ENCODE measurements at regions not wholly inside any gene's neighbourhood (a gene's known extent, or its start where the extent isn't known, plus 50 kb on each side); places are given as distances from the start of the nearest gene placed in this dataset.

DNA sequence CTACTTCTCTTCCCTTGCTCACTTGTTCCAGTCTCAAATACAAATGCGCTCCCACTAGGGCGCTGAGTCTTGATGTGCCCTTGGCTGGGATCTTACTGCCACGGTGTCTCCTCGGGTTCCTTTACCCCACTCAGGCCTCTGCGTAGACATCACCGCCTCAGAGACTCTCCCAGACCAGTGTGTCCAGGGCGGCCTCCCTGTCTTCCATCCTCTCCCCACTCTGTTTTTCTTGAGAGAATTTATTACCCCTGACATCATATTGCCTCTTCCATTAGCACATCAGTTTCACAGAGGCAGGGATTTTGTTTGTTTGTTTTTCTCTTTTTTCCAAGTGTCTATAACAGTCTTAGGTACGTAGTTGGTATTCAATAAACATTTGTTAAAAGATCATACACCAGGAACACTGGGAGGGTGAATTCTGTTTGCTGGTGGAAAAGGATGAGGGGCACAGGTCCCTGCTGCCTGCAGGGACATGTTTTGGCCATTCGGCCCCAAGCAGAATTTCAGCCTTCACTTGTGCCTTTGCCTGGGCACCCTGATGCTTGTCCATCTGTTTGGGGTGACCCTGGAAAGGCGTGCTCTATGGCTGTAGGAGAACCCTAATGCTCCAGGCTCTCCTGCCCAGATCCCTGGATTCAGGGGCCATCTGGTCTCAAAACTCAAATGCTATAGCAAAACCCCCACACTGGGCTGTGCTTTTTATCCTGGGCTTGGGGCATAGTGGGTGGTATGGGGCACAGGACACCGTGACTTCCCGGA, 55.0 kb downstream of the RPL37A start:
- DNase-seq: no peak

DNA sequence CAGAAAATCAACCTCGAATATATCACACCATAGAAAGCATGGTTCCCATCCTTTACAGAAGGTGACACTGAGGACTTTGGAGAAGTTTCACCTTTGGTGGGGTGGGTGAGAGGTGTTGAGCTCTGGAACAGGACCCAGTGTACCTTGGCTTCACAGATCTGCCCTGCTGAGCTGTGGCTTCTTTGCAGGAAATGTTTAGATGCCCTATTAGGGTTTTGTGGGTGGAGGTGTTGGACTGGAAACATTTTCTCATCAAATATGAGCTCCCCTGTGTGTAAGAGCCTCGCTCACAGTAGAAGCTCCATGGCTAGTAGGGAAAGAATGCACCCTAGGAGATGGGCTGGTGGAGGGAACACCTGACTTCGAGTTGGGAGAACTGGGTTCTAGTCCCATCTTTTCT, 55.6 kb downstream of the RPL37A start:
- no peak for DNase-seq

GRCh38 chr2:216554755-216555154, 56.1 kb downstream of the RPL37A start:
- DNase-seq: peak; percentile 56

DNA sequence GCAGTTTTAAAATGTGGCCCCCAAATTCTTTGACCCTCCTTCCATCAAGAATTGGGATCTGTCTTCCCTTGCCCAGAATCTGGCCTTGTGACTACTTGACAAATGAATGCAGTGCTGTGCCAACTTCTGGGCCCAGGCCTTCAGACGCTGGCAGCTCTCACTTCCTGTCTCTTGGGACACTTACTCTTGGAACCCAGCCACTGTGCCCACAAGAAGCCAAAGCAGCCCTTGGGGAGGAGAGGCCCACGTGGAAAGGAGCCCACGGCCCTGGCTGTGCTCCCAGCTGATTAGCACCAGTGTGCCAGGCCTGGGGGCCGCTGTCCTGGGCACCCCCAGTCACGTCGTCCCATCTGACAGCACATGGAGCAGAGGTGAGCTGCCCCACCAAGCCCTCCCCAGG, 56.6 kb downstream of the RPL37A start:
- DNase-seq: peak; percentile 66

- no peak for DNase-seq
Measured at GRCh38 chr2:216556202-216556601, 57.6 kb downstream of the RPL37A start.

DNA sequence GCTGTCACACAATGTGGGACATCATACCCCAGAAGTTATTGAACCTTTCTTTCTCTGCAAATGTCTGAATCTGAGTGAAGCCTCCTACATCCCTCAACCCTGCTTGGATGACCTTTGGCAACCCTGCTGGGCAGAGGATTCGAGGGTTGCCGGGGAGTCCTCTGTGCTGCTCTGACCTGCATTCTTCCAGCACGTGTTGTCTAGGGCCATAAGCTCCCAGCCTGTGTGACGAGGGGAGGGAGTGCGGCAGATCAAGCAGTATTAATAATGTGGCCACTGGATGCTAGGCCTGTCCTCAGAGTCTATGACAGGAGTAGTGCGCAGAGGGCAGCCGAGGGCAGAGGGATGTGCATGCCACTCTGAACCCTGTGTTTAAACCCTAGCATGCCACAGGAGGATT, 58.8 kb downstream of the RPL37A start:
- DNase-seq: no peak

DNA sequence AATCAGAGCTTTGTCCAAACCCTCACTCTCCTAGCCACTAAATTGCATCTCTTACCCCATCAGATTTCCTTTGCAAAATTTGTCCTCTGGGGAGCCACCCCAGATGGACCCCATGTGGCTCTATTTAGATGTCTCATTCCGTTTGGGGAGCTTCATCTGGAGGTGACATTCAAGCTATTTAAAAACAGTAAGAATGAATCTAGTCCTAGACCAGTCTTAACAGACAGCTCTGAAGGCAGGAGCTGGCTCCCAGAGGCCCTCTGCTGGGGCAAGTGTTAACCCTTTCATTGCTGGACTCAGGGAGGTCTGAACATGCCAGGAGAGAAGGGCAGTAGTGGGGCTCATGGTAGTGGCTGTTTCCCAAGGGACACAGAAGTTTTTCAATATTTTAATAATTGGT, 59.2 kb downstream of the RPL37A start:
- no peak for DNase-seq

DNA sequence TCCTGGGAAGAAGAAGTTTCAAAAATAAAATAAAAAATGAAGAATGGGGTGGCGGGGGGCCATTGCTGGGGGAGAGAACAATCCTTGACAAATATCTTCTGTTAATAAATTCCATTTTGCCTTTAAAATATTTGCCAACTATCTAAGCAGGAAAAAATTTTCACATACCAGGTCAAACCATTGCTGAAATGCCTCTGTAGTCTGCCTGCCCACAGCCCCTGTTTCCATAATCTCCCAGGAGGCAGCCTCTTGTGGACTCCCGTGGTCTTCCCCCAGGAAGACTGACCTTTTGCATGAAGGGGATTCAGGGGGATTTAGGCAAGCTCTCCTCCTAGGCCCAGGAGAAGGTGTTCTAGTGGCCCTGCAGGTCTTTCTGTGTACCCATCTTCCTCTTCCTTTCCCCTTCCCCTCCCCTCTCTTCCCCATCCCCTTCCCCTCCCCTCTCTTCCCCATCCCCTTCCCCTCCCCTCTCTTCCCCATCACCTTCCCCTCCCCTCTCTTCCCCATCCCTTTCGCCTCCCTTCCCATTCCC, 61.0 kb downstream of the RPL37A start:
- DNase-seq: no peak

- DNase-seq: no peak
Measured at GRCh38 chr2:216560838-216561270, 62.2 kb downstream of the RPL37A start.

DNA sequence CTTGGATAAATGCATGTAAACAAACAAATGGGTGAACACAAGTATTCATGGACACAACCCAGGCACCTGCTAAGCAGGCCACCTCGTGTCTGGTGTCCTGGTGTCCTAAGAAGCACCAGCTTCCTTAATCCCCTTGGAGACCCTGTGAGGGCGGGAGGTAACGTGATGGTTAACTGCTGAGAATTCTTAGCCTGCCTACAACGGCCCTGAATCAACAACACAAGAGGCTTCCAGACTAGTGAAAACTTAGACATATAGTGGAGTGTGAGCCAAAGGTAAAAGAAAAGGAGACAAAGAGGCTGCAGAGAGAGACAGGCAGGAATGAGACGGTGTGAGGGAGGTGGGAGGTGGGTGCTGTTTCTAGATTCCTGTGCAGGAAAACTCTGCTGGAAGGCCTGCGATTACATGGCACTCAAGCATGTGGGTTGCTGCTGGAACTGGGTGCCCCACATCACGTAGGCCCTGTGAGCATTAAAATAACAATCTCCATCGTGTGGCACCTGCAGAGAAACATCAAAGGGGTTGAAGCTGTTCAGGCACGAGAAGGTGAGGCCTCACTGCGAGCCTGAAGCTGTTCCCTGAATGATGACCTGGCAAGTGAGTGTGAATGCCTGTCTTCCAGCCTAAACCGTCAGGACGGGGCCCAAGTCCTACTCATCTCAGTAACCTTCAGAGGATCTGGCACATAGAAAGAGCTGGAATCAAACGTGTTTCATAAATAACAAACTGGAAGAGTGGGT, 64.2 kb downstream of the RPL37A start:
- no peak for DNase-seq

DNA sequence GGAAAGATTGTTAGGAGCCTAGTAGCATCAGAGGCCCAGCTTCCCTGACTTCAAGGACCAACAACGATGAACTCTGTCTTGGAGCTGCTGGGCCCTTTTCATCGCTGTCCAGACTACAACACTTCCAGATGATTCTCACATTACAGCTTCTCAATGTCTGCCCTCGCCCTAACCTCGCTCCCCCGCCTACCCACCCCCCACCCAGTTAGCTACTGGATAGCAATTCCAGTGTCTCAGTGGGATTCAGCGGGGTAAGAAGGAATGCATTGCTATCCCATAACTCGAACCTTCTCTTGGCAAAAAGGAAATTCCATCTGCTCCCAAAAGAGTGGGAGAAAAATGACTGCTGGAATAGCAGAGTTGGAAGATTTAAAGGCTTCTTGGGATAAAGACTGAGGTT, 65.0 kb downstream of the RPL37A start:
- DNase-seq: no peak

- no peak for DNase-seq
Measured at GRCh38 chr2:216564611-216565010, 66.0 kb downstream of the RPL37A start.

DNA sequence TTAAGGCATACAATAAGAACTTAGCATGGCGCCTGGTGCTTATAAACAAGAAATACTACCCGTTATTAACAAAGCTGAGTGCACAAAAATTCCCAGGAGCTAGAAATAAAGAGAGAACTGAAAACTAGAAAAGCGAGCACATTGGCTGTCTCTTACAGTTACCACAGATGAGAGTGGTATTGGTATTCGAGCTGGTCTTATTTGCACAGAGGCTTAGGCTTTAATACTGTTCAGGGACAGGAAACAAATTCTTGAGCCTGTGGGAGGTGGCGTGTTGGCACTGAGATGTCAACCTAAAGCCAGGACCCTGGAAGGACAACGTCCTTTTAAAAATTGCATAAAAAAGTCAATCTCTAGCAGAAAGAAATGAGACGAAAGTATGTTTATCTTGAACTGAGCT, 67.3 kb upstream of the IGFBP2 start:
- DNase-seq: no peak

- DNase-seq: no peak
Measured at GRCh38 chr2:216568576-216568975, 64.6 kb upstream of the IGFBP2 start.

DNA sequence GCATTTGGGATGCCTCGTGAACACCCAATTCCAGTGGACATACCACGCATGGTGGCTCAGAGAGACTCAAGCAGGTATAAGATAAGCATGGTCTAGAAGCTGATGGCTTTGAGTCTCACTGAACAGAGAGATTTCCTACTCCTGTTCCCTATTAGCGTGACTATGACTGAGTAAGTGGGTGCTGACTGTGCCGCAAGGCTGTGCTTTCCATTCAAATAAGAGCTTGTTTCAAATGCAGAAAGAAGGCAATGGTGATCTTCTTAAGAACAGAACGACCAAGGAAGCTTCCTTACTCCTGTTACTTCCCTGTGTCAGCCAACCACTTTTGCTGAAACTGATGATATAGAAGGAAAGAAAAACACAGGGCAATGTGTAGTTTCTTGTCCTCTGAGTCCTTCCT, 63.5 kb upstream of the IGFBP2 start:
- no peak for DNase-seq

- DNase-seq: no peak
Measured at GRCh38 chr2:216570357-216570756, 62.9 kb upstream of the IGFBP2 start.

DNA sequence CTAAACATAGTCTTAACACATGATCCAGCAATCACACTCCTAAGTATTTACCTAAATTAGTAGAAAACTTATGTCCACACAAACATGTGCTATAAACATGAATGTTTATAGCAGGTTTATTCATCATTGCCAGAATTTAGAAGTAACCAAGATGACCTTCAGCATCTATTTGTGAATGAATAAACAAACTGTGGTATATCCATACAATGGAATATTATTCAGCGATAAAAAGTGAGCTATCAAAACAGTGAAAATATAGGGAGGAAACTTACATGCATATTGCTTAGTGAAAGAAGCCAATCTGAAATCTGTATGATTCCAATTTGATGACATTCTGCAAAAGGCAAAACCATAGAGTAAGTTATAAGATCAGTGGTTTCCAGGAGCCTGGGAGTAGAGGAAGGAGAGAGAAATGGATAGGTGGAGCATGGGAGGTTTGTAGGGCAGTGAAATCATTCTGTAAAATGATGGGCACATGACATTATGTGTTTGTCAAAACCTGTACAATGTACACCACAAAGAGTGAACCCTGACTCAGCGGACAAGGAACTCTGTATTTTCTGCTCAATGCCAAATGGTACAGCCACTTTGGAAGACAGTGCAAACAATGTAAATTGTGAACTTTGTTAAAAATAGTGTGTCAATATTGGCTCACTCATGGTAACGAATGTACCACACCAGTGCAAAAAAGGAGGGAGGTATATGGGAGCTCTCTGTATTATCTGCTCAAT, 61.9 kb upstream of the IGFBP2 start:
- no peak for DNase-seq

- no peak for DNase-seq
Measured at GRCh38 chr2:216571909-216572513, 61.2 kb upstream of the IGFBP2 start.

DNA sequence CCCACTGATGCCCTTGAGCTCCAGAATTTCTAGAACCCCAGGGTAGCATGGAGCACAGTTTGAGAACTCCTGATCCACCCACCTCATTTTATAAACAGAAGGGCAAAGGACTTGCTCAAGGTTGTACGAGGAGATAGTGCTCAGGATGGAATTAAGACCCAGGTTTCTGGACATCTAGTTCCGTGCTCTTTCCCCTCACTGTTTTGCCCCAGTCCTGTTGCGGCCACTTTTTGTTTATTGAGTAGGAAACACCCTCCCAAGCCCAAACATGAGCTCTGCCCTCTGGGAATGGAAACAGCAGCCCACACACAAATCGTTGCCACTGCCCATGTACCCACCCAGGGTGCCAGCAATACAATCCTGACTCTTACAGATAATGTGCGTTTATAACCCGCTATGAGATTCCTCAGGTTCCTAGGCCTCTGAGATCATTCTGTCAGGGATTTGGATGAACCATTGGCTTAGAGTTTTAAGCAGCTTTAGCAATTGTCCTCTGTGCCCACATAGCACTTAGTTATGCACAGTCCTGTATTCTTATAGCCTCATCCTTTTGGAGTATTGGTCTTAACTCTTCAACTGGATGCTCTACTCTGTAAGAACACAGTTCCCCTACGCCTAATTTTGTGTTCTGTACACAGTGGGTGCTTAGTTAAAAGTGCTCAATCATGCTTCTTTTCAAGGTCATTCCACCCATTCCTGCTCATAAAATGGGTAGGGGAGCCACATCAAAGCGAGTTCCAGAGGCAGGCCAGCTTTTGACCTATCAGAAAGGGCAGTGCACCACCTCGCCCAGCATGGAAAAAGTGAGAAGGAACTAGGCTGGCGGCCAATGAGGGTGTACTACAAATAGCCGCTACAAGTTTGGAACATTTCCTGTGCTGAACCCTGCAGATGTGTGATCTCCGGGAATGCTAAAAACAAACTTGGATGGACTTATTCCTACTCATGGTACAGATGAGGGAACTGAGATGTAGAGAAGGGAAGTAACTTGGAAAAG, 60.3 kb upstream of the IGFBP2 start:
- no peak for DNase-seq

DNA sequence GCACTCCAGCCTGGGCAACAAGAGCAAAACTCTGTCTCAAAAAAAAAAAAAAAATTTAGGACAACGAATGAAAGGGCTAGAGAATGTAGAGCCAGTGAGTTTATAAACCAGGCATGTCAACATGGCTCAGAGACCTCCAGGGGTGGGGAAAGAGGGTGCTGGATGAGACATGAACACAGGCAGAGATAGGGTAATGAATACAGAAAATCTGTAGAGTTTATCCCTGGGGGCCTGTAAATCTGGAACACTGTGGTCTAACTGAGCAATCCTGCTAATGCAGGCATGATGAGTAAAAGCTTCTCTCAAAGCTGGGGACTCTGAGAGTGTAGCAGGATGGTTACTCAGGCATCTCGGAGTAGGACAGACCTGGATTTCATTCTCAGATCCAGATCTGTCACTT, 59.2 kb upstream of the IGFBP2 start:
- no peak for DNase-seq

GRCh38 chr2:216574586-216574985, 58.6 kb upstream of the IGFBP2 start:
- no peak for DNase-seq

- no peak for DNase-seq
Measured at GRCh38 chr2:216575465-216575864, 57.8 kb upstream of the IGFBP2 start.

Data from NCI-H2171 (cell line).